ENCODE measurements at regions not wholly inside any gene's neighbourhood (a gene's known extent, or its start where the extent isn't known, plus 50 kb on each side); places are given as distances from the start of the nearest gene placed in this dataset.

DNA sequence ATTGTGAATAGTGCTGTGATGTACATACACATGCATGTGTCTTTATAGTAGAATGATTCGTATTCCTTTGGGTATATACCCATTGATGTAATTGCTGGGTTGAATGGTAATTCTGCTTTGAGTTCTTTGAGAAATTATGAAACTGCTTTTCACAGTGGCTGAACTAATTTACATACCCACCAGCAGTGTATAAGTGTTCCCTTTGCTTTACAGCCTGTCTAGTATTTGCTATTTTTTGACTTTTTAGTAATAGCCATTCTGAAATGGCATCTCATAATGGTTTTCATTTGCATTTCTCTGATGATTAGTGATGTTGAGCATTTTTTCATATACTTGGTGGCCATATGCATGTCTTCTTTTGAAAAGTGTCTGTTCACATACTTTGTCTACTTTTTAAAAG is 54.5 kb upstream of the FAM78B start:
- DNase-seq (ENCODE audit: low read depth): no peak

DNA sequence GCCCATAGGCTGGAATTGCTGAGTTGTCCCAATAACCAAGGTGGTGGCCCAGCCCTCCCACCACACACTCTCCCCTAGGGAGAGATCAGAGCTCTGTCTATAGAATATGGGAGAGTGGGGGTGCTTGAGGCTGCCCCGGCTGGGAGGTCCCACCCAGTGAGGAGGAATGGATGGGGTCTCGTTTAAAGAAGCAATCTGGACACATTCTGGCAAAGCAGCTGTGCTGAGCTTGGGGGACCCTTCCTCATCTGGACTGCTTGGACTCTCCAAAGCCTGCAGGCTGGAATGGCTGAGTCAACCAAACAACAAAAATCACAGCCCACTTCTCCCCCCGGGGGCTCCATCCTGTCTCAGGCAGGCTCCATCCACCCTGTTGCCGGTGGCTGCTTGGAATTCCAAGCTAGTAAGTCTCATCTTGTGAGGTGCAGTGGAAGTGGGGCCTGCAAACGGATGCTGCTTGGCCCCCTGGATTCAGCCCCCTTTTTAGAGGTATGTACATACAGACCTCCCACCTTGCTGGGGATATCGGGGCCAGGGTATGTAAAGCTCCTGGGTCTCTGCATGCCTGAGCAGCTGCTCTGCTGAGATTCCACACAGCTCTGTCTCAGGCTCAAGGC is 67.1 kb upstream of the FAM78B start:
- no peak for DNase-seq (ENCODE audit: low read depth)

- DNase-seq (ENCODE audit: low read depth): no peak
These were observed 68.9 kb upstream of the FAM78B start for GRCh38 chr1:166235728-166236127.

DNA sequence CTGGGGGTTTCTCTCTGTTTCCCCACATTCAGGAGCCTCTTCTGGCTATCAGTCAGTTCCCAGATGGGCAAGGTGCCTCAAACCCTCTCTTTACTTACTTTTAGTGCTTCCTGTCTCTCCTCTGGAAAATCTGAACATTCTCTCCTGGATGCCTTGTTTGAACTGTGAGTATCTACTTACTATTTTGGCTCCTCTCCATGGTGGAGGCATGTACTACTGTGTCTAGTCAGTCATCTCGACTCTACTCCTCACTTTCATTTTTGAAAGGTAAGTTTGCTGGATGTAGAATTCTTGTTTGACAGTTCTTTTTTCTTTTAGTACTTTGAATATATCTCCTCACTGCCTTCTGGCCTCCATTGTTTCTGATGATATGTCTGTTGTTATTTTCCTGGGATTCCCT is 70.9 kb upstream of the FAM78B start:
- no peak for DNase-seq (ENCODE audit: low read depth)

- DNase-seq (ENCODE audit: low read depth): no peak
These were observed 86.4 kb upstream of the FAM78B start for GRCh38 chr1:166253076-166253779.

DNA sequence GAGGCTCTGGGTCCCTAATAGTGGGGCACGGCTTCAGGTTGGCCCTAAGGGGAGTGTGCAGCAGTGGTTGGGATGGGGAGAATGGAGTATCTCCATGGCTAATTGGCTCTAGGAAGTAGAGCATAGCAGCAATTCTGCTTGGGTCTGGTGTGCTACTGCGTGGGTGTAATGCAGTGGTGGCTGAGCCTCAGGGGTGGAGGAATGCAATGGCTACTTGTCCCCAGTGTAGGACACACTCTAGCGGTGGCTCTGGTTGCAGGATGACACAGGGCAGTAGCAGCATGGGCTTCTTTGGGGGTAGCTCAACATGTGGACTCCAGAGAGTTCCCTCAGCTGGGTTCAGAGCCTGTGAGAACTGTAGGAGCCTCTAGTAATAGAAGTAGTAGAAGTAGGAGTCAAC is 91.2 kb upstream of the FAM78B start:
- no peak for DNase-seq (ENCODE audit: low read depth)

- no peak for DNase-seq (ENCODE audit: low read depth)
These were observed 94.7 kb upstream of the FAM78B start for GRCh38 chr1:166261511-166261910.

- no peak for DNase-seq (ENCODE audit: low read depth)
These were observed 103.8 kb upstream of the FAM78B start for GRCh38 chr1:166270476-166271150.

- DNase-seq (ENCODE audit: low read depth): no peak
These were observed 104.3 kb upstream of the FAM78B start for GRCh38 chr1:166271151-166271538.

- DNase-seq (ENCODE audit: low read depth): no peak
These were observed 105.4 kb upstream of the FAM78B start for GRCh38 chr1:166272155-166272554.

GRCh38 chr1:166272851-166273250 is 106.0 kb upstream of the FAM78B start:
- no peak for DNase-seq (ENCODE audit: low read depth)

- DNase-seq (ENCODE audit: low read depth): no peak
These were observed 106.8 kb upstream of the FAM78B start for GRCh38 chr1:166273618-166274017.

DNA sequence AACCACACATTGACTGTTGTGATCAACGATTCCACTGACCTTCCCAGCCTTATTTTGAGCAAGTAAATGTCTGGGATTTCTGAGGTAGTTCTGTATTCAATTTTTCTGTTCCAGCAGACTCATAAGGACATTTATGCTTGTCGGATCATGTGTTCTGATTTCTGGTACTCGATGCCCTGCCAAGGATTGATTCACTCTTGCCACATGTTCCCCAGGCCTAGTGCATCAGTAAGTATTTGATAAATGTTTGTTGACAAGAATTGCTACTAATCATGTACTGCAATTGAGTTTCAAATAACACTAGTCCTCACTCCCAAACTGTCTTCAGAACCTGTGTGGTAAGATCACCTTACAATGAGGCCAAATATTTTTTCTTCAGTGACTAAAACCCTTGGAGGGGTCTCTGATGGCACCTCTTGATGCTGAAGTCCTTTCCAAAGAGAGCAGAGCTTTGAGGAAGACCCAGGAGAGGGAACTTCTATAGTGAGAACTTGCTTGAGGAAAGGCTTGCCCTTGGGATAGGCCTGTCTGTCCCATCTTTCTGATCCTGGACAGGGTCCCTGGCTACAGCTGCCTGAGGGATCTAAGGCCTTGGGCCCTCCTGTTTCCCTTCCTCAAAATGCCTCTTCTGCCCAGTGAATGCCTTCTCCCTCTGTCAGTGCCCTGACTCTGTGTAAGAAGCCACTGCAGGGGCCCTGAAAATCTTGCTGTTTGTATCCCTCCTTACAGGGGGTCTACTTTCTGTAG is 115.8 kb upstream of the FAM78B start:
- DNase-seq (ENCODE audit: low read depth): no peak

DNA sequence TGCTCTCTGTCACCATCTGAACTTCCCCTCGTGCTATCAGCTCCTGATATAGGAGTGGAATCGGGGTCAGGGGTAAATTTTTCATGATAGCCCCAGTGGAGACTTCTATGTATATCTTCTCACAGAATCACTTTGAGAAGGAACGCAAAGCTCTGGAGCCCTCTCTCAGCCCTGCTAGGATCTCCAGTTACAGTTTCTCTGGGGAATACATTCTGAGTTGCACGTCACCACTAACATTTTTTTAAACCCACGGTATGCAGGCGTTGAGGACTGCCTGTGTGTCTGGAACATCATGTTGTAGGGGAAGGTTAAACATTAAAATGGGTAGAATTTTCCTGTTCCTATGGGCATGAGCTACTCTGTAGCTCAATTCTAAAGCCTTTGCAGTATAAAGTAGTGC is 116.4 kb upstream of the FAM78B start:
- DNase-seq (ENCODE audit: low read depth): no peak

DNA sequence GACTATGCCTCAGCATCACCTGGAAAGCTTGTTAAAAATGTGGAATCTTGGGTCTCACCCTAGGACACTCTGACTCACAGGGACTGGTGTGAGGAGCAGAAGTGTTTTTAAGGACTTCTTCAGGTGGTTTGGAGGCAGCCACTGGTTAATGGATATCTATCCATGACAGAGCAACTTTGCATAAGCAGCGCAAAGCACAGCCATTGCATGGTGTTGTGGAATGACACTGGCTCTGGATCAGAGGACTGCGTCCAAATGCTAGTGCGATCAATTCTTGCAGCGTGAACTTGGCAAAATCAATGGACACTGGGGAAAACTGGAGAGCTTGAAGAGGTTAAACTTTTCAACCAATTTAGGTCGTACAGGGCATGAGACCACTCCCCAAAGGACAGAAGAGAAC is 116.8 kb upstream of the FAM78B start:
- no peak for DNase-seq (ENCODE audit: low read depth)

DNA sequence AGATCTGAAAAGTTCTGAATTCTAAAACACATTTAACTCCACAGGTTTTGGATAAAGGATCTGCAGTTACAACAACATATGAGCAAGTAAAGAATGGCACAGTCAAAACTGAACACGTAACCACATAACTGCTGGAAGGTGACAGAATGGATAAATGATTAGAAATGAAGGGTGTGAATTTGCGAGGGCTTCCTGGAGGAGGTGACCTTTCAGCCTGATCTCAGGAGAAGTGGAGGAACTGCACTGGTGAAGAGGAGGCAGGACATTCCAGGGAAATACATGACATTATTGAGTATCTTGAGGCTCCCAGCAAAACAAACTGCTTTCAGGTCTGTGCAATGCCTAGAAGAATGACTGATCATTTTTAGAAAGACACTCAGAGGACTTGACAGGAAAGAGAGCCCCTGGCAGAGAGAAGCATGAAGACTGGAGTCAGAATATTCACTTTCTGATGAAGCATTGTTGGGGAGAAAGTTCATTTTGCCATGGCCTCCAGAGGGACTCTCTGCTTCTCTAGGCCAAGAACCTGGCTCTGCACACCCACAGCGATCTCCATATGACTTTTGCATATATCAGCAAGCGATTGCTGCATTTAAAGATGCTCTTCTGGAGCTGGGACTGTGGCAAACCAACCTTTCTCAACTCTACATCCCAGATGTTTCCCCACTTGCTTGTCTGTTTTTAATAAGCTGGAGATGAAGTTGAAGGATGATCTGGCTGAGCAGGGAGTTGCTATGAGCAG is 122.7 kb upstream of the FAM78B start:
- no peak for DNase-seq (ENCODE audit: low read depth)

DNA sequence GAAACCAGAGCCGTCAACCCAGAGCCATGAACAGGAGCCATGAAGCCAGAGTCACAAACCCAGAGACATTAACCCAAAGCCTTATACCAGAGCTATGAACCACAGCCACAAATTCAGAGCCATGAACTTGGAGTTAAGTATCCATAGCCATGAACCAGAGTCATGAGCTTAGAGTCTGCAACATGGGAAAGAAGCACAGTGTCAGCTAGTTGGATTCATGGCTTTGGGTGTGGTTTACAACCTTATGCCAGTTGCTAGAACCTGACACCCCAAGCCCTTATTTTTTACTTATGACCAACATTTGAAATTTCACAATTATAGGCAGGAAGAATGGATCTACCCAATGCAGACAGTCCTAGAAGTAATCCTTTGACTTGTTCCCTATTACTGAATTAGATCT is 128.9 kb upstream of the FAM78B start:
- no peak for DNase-seq (ENCODE audit: low read depth)

- no peak for DNase-seq (ENCODE audit: low read depth)
These were observed 131.2 kb upstream of the FAM78B start for GRCh38 chr1:166297993-166298392.

GRCh38 chr1:166300767-166301166 is 134.0 kb upstream of the FAM78B start:
- DNase-seq (ENCODE audit: low read depth): no peak

DNA sequence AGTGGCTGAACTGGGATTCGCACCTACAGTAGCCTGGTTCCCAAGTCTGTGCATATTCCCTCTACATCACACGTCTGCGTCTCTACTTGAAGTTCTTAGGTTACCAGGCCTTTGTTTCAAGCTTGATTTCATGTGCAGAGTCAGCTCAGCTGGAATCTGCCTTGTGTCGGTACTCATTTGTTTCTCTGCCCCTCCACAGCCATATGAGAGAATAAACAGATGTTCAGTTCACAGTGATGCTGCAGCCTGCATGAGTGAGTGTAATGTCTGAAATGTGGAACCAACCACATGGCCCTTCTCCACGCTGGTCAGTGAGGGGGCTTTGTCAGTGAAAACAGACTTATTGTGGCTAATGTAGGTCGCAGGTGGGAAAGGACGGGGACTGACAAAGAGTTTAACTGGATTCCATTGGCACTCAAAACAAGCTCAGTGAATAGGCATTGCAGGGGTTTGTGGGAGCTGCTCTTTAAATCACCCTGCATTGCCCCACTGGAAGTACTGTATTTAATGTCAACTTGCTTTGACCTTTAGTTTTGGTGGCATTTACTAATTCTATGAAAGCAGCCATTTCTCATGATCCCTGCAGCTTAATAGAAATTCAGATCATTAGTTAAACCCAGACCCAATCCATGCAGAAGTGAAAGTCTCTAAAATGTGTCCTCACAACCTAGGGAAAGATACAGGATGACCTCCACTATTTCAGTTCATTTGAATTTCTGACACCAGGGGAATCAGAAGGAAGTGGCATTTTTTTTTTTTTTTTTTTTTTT is 136.4 kb upstream of the FAM78B start:
- DNase-seq (ENCODE audit: low read depth): no peak

GRCh38 chr1:166304131-166304530 is 137.3 kb upstream of the FAM78B start:
- DNase-seq (ENCODE audit: low read depth): no peak

Data from activated gamma-delta T cell treated with anti-CD3 and anti-CD28 coated beads, Interleukin-2, amount 50 U/mL, for 16 hours (primary cell).